ENCODE measurements at regions not wholly inside any gene's neighbourhood (a gene's known extent, or its start where the extent isn't known, plus 50 kb on each side); places are given as distances from the start of the nearest gene placed in this dataset.

- TF ChIP-seq CTCF (IDR thresholded peaks at IDR 0.05) (no peak), POLR2A (IDR thresholded peaks at IDR 0.05) (no peak), POLR2AphosphoS5 (IDR thresholded peaks at IDR 0.05) (no peak)
Observed at GRCh38 chr11:15727520-15727914, 612.8 kb downstream of the INSC start.

Data from breast epithelium (tissue), 3 donors.